Mammary epithelial cell (primary cell): ENCODE measurements at regions not wholly inside any gene's neighbourhood (a gene's known extent, or its start where the extent isn't known, plus 50 kb on each side); places are given as distances from the start of the nearest gene placed in this dataset.

Experiments
- EZH2 ChIP-seq: IDR thresholded peaks from 2 replicates; pipeline ENCODE4 v1.6.1; 2012; ENCODE audit warnings: low read length, inconsistent platforms, borderline replicate concordance
- TF ChIP-seq, protein P1 (sequence below), 2 donors: IDR thresholded peaks in 1 of 2; conservative IDR thresholded peaks in 1 of 2; 2 replicates each; pipeline ENCODE4 v1.5.1; 2011 to 2012; ENCODE audit warnings: inconsistent platforms in 2 of 2, low read length in 2 of 2, mild to moderate bottlenecking in 2 of 2, control low read depth in 1 of 2, low read depth in 1 of 2; ENCODE audit not compliant: insufficient read depth in 1 of 2; ENCODE audit errors: extremely low read depth in 1 of 2

DNA sequence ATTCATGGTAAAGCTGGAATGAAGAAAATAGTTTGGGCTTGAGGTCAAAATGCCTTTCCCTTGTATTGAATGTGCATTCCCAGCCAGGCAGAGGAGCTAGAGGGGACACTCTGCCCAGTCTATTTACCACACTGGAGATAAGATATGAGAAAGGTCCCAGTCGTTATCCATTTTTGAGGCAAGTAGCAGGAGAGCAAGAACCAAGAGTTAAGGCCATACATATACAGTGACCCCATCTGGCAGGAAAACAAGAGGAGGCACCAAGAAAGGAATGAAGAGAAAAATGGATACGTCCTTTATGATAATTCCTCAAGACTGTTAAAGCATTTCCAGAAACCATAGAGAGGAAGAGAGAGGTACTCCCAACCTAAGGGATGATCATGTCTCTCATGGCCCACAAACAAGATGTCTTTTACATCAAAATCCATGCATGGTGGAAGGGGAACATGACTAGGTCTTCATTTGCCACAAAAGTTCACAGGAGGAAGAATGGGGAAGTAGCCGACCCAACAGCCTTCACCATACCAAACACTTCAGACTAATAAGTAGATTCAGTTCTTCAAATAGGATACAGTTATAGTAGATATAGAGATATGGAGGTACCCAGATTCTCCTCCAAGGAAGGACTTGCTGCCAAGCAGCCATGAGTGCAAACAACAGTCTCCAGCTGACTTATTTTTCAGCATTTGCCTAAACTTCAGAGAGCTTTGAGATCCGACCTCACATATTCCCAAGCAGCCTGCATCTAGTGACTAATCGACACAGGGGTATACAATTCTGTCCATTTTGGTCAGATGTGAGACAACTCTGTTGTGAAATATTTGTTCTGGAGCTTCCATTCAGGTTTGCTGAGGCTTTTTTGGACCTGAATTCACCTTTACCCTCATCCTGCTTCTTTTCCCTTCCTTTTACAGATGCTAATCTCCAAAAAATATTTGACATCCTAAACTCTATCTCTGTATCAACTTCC lies 61.1 kb upstream of the CCDC71L start:
- TF ChIP-seq, protein P1, sequence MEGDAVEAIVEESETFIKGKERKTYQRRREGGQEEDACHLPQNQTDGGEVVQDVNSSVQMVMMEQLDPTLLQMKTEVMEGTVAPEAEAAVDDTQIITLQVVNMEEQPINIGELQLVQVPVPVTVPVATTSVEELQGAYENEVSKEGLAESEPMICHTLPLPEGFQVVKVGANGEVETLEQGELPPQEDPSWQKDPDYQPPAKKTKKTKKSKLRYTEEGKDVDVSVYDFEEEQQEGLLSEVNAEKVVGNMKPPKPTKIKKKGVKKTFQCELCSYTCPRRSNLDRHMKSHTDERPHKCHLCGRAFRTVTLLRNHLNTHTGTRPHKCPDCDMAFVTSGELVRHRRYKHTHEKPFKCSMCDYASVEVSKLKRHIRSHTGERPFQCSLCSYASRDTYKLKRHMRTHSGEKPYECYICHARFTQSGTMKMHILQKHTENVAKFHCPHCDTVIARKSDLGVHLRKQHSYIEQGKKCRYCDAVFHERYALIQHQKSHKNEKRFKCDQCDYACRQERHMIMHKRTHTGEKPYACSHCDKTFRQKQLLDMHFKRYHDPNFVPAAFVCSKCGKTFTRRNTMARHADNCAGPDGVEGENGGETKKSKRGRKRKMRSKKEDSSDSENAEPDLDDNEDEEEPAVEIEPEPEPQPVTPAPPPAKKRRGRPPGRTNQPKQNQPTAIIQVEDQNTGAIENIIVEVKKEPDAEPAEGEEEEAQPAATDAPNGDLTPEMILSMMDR (conservative IDR thresholded peaks at IDR 0.05 in 1 of 2, IDR thresholded peaks at IDR 0.05 in 1 of 2; ENCODE audit: extremely low read depth in 1 of 2, insufficient read depth in 1 of 2, low read depth in 1 of 2, low read length in 2 of 2) = no peak
- TF ChIP-seq EZH2 = no peak
